SK-N-SH treated with all-trans-retinoic acid at 6 μM for 48 hours (cell line): ENCODE measurements at regions not wholly inside any gene's neighbourhood (a gene's known extent, or its start where the extent isn't known, plus 50 kb on each side); places are given as distances from the start of the nearest gene placed in this dataset.

ENCODE experiments used
- ATAC-seq: fragments of 200-7000 bp; cut with Tn5 transposase; 3 replicates; pipeline ENCODE4 v1.9.1; 2020; ENCODE audit warnings: mild to moderate bottlenecking, moderate library complexity
- ARNTL ChIP-seq: fragments of 450-650 bp; formaldehyde crosslinking; IDR thresholded peaks from 2 replicates; pipeline ENCODE4 v1.5.0; 2020; ENCODE audit warnings: low read depth, mild to moderate bottlenecking, moderate library complexity, borderline replicate concordance
- BACH2 ChIP-seq: fragments of 250-450 bp; sonication (Bioruptor Pico); IDR thresholded peaks from 2 replicates; pipeline ENCODE4 v1.9.0; 2021; ENCODE audit warnings: mild to moderate bottlenecking, borderline replicate concordance
- CSDC2 ChIP-seq: fragments of 250-450 bp; sonication (Bioruptor Pico); IDR thresholded peaks from 2 replicates; pipeline ENCODE4 v1.5.0; 2020; ENCODE audit warnings: mild to moderate bottlenecking, moderate library complexity
- CSRNP3 ChIP-seq: fragments of 250-450 bp; sonication (Bioruptor Pico); IDR thresholded peaks from 2 replicates; pipeline ENCODE4 v1.5.1; 2021; ENCODE audit warnings: mild to moderate bottlenecking, moderate library complexity
- ESRRG ChIP-seq: fragments of 250-450 bp; sonication (Bioruptor Pico); IDR thresholded peaks from 2 replicates; pipeline ENCODE4 v1.6.1; 2021; ENCODE audit warnings: mild to moderate bottlenecking
- GLIS3 ChIP-seq: fragments of 250-450 bp; sonication (Bioruptor Pico); IDR thresholded peaks from 2 replicates; pipeline ENCODE4 v1.5.0; 2020; ENCODE audit warnings: mild to moderate bottlenecking, moderate library complexity
- ISL1 ChIP-seq: fragments of 250-450 bp; sonication (Bioruptor Pico); IDR thresholded peaks from 2 replicates; pipeline ENCODE4 v2.1.2; 2022; ENCODE audit warnings: mild to moderate bottlenecking, moderate library complexity
- POU6F1 ChIP-seq: fragments of 250-450 bp; sonication (Bioruptor Pico); IDR thresholded peaks from 2 replicates; pipeline ENCODE4 v1.8.0; 2021; ENCODE audit warnings: low read depth, mild to moderate bottlenecking, moderate library complexity, borderline replicate concordance
- PPARA ChIP-seq: fragments of 250-450 bp; sonication (Bioruptor Pico); IDR thresholded peaks from 2 replicates; pipeline ENCODE4 v1.5.0; 2020; ENCODE audit warnings: mild to moderate bottlenecking, borderline replicate concordance
- SNAI2 ChIP-seq: fragments of 250-450 bp; sonication (Bioruptor Pico); IDR thresholded peaks from 2 replicates; pipeline ENCODE4 v1.5.0; 2020; ENCODE audit warnings: mild to moderate bottlenecking, moderate library complexity
- TCF4 ChIP-seq: fragments of 250-450 bp; sonication (Bioruptor Pico); IDR thresholded peaks from 2 replicates; pipeline ENCODE4 v1.8.0; 2021; ENCODE audit warnings: mild to moderate bottlenecking, moderate library complexity, borderline replicate concordance
- TOX ChIP-seq: fragments of 250-450 bp; sonication (Bioruptor Pico); IDR thresholded peaks from 2 replicates; pipeline ENCODE4 v1.8.0; 2021; ENCODE audit warnings: mild to moderate bottlenecking, moderate library complexity, borderline replicate concordance
- TSHZ2 ChIP-seq: fragments of 250-450 bp; sonication (Bioruptor Pico); IDR thresholded peaks from 2 replicates; pipeline ENCODE4 v1.5.0; 2020; ENCODE audit warnings: mild to moderate bottlenecking, moderate library complexity
- ZC3H10 ChIP-seq: fragments of 250-450 bp; sonication (Bioruptor Pico); IDR thresholded peaks from 2 replicates; pipeline ENCODE4 v1.5.1; 2021; ENCODE audit warnings: mild to moderate bottlenecking, moderate library complexity
- ZFP3 ChIP-seq: fragments of 250-450 bp; sonication (Bioruptor Pico); IDR thresholded peaks from 2 replicates; pipeline ENCODE4 v1.5.0; 2020; ENCODE audit warnings: mild to moderate bottlenecking, moderate library complexity
- ZFP30 ChIP-seq: fragments of 450-650 bp; formaldehyde crosslinking; IDR thresholded peaks from 2 replicates; pipeline ENCODE4 v1.5.0; 2022; ENCODE audit warnings: mild to moderate bottlenecking, moderate library complexity
- ZNF565 ChIP-seq: fragments of 450-650 bp; formaldehyde crosslinking; conservative IDR thresholded peaks from 2 replicates; pipeline ENCODE4 v1.5.0; 2020; ENCODE audit warnings: low read depth, mild to moderate bottlenecking, moderate library complexity
- ZNF70 ChIP-seq: fragments of 450-650 bp; formaldehyde crosslinking; IDR thresholded peaks from 2 replicates; pipeline ENCODE4 v1.5.0; 2020; ENCODE audit warnings: mild to moderate bottlenecking, moderate library complexity
- ZNF8 ChIP-seq: fragments of 450-650 bp; formaldehyde crosslinking; IDR thresholded peaks from 2 replicates; pipeline ENCODE4 v1.5.0; 2020; ENCODE audit warnings: mild to moderate bottlenecking, moderate library complexity

GRCh38 chr1:5667513-5668325 lies 324.5 kb downstream of the NPHP4 start (continued):
- TF ChIP-seq POU6F1 (CRISPR knock-in tag) (no peak), ESRRG (no peak), ZNF8 (CRISPR knock-in tag) (no peak), TSHZ2 (CRISPR knock-in tag) (no peak), TCF4 (CRISPR knock-in tag) (no peak)

- TF ChIP-seq BACH2 (CRISPR knock-in tag) (no peak), ISL1 (CRISPR knock-in tag) (no peak), ZNF565 (CRISPR knock-in tag) (no peak), SNAI2 (CRISPR knock-in tag) (no peak), ZFP30 (CRISPR knock-in tag) (no peak), ZC3H10 (CRISPR knock-in tag) (no peak), ZFP3 (CRISPR knock-in tag) (no peak), ESRRG (no peak), ARNTL (no peak), CSDC2 (CRISPR knock-in tag) (no peak)
- ATAC-seq, result no peak
These were observed 327.0 kb downstream of the NPHP4 start for GRCh38 chr1:5664906-5665875.

GRCh38 chr1:5664081-5664768 lies 328.0 kb downstream of the NPHP4 start:
- no peak for ATAC-seq
- TF ChIP-seq POU6F1 (CRISPR knock-in tag) (no peak), ARNTL (no peak), ZNF565 (CRISPR knock-in tag) (no peak)

GRCh38 chr1:5662744-5663126 lies 329.5 kb downstream of the NPHP4 start:
- no peak for ATAC-seq
- TF ChIP-seq POU6F1 (CRISPR knock-in tag), result no peak
- no peak for TF ChIP-seq ZNF8 (CRISPR knock-in tag)
- TF ChIP-seq SNAI2 (CRISPR knock-in tag), result no peak
- TF ChIP-seq CSRNP3 (CRISPR knock-in tag), result no peak
- no peak for TF ChIP-seq ZNF70 (CRISPR knock-in tag)
- TF ChIP-seq CSDC2 (CRISPR knock-in tag), result no peak
- TF ChIP-seq ARNTL, result no peak
- no peak for TF ChIP-seq ZFP3 (CRISPR knock-in tag)
- TF ChIP-seq ESRRG, result no peak
- no peak for TF ChIP-seq ZNF565 (CRISPR knock-in tag)
- TF ChIP-seq GLIS3 (CRISPR knock-in tag), result no peak
- no peak for TF ChIP-seq TOX (CRISPR knock-in tag)
- TF ChIP-seq PPARA (CRISPR knock-in tag), result no peak
- TF ChIP-seq ZFP30 (CRISPR knock-in tag), result no peak
- no peak for TF ChIP-seq TSHZ2 (CRISPR knock-in tag)
